H9 (cell line): ENCODE measurements at regions not wholly inside any gene's neighbourhood (a gene's known extent, or its start where the extent isn't known, plus 50 kb on each side); places are given as distances from the start of the nearest gene placed in this dataset.

Source experiments
- DNase-seq: peaks from one replicate; pipeline ENCODE4 v3.0.0-alpha.2; 2017
- H2AFZ ChIP-seq: one replicate; pipeline ENCODE4 v1.6.1; 2013; ENCODE audit warnings: mild to moderate bottlenecking, low read length, control low read depth, moderate library complexity
- H2AK5ac ChIP-seq: 2 replicates; pipeline ENCODE4 v1.6.1; 2013; ENCODE audit warnings: low read length, control low read depth, mixed read lengths; ENCODE audit not compliant: insufficient read length
- H2BK120ac ChIP-seq: one replicate; pipeline ENCODE4 v1.6.1; 2013; ENCODE audit warnings: low read depth, mild to moderate bottlenecking, low read length, control low read depth, inconsistent platforms; ENCODE audit not compliant: poor library complexity, severe bottlenecking
- H2BK12ac ChIP-seq: 2 replicates; pipeline ENCODE4 v1.6.1; 2013; ENCODE audit warnings: low read length, control low read depth, mixed read lengths, low read depth; ENCODE audit not compliant: insufficient read length
- H2BK15ac ChIP-seq: 2 replicates; pipeline ENCODE4 v1.6.1; 2013; ENCODE audit warnings: low read depth, low read length, control low read depth
- H2BK20ac ChIP-seq: one replicate; pipeline ENCODE4 v1.6.1; 2013; ENCODE audit warnings: low read depth, mild to moderate bottlenecking, low read length, control low read depth, inconsistent platforms; ENCODE audit not compliant: poor library complexity, severe bottlenecking
- H2BK5ac ChIP-seq: 2 replicates; pipeline ENCODE4 v1.6.1; 2013; ENCODE audit warnings: low read length, control low read depth, mixed read lengths; ENCODE audit not compliant: insufficient read length
- H3K14ac ChIP-seq: 2 replicates; pipeline ENCODE4 v1.6.1; 2013; ENCODE audit warnings: low read length, control low read depth; ENCODE audit not compliant: insufficient read depth
- H3K18ac ChIP-seq: 2 replicates; pipeline ENCODE4 v1.6.1; 2013; ENCODE audit warnings: low read depth, mild to moderate bottlenecking, mixed read lengths, low read length, control low read depth; ENCODE audit not compliant: insufficient read length
- H3K23ac ChIP-seq: 2 replicates; pipeline ENCODE4 v1.6.1; 2013; ENCODE audit warnings: low read length, control low read depth, mixed read lengths, low read depth; ENCODE audit not compliant: insufficient read length
- H3K23me2 ChIP-seq: 2 replicates; pipeline ENCODE4 v1.6.1; 2013; ENCODE audit warnings: low read depth, mild to moderate bottlenecking, mixed read lengths, low read length, control low read depth; ENCODE audit not compliant: insufficient read length, poor library complexity, severe bottlenecking
- H3K27ac ChIP-seq: 2 replicates; pipeline ENCODE4 v1.5.1; 2013; ENCODE audit warnings: low read length, control low read depth, mixed read lengths, low read depth; ENCODE audit not compliant: insufficient read length
- H3K27me3 ChIP-seq: 2 replicates; pipeline ENCODE4 v1.6.1; 2013; ENCODE audit warnings: low read length, control low read depth, inconsistent platforms; ENCODE audit not compliant: insufficient read depth
- H3K4ac ChIP-seq: 2 replicates; pipeline ENCODE4 v1.6.1; 2013; ENCODE audit warnings: low read depth, mild to moderate bottlenecking, control low read depth, inconsistent platforms, low read length, moderate library complexity
- H3K4me1 ChIP-seq: 2 replicates; pipeline ENCODE4 v1.6.1; 2013; ENCODE audit warnings: low read length, control low read depth, inconsistent platforms; ENCODE audit not compliant: insufficient read depth
- H3K4me2 ChIP-seq: 2 replicates; pipeline ENCODE4 v1.6.1; 2013; ENCODE audit warnings: low read length, control low read depth, mixed read lengths; ENCODE audit not compliant: insufficient read length, insufficient read depth
- H3K56ac ChIP-seq: 2 replicates; pipeline ENCODE4 v1.6.1; 2013; ENCODE audit warnings: low read depth, mild to moderate bottlenecking, mixed read lengths, low read length, control low read depth; ENCODE audit not compliant: insufficient read length
- H3K79me1 ChIP-seq: 2 replicates; pipeline ENCODE4 v1.6.1; 2013; ENCODE audit warnings: low read depth, mild to moderate bottlenecking, moderate library complexity, low read length, control low read depth, inconsistent platforms; ENCODE audit not compliant: insufficient read depth, poor library complexity, severe bottlenecking
- H3K79me2 ChIP-seq: 2 replicates; pipeline ENCODE4 v1.6.1; 2013; ENCODE audit warnings: low read length, control low read depth, inconsistent platforms; ENCODE audit not compliant: insufficient read depth
- H3K9ac ChIP-seq: 2 replicates; pipeline ENCODE4 v1.6.1; 2013; ENCODE audit warnings: low read length, control low read depth, mixed read lengths; ENCODE audit not compliant: insufficient read length; ENCODE audit errors: extremely low read depth
- H3K9me3 ChIP-seq: one replicate; pipeline ENCODE4 v1.6.1; 2013; ENCODE audit warnings: low read depth, low read length, inconsistent platforms; ENCODE audit not compliant: control insufficient read depth
- H3T11ph ChIP-seq: one replicate; pipeline ENCODE4 v1.6.1; 2013; ENCODE audit warnings: mild to moderate bottlenecking, low read length, control low read depth, inconsistent platforms
- H4K20me1 ChIP-seq: one replicate; pipeline ENCODE4 v1.6.1; 2013; ENCODE audit not compliant: control insufficient read depth, insufficient read length, insufficient read depth
- H4K5ac ChIP-seq: 2 replicates; pipeline ENCODE4 v1.6.1; 2013; ENCODE audit warnings: low read depth, mild to moderate bottlenecking, mixed read lengths, low read length, control low read depth; ENCODE audit not compliant: insufficient read length
- H4K8ac ChIP-seq: replicated peaks from 2 replicates; pipeline ENCODE4 v1.6.1; 2013; ENCODE audit warnings: low read length, control low read depth, mixed read lengths, low read depth; ENCODE audit not compliant: insufficient read length
- H4K91ac ChIP-seq: 2 replicates; pipeline ENCODE4 v1.6.1; 2013; ENCODE audit warnings: low read depth, mild to moderate bottlenecking, moderate library complexity, mixed read lengths, low read length, control low read depth; ENCODE audit not compliant: insufficient read length
- H3K27ac Mint-ChIP-seq, 3 experiments: 2 replicates in 2 of 3; 3 replicates in 1 of 3; pipeline ENCODE4 v1.8.0; 2020 to 2021; ENCODE audit warnings: mixed read lengths in 3 of 3, mild to moderate bottlenecking in 1 of 3, moderate library complexity in 1 of 3
- H3K27me3 Mint-ChIP-seq: 2 replicates; pipeline ENCODE4 v1.8.0; 2021; ENCODE audit warnings: low read depth, mild to moderate bottlenecking, moderate library complexity, mixed read lengths
- H3K36me3 Mint-ChIP-seq, 3 experiments: 2 replicates in 2 of 3; 3 replicates in 1 of 3; pipeline ENCODE4 v1.8.0; 2020 to 2021; ENCODE audit warnings: low read depth in 3 of 3, mixed read lengths in 3 of 3; ENCODE audit not compliant: insufficient read depth in 1 of 3
- H3K4me1 Mint-ChIP-seq, 2 experiments: 2 replicates each; pipeline ENCODE4 v1.8.0; 2020; ENCODE audit warnings: mixed read lengths in 2 of 2
- H3K4me3 Mint-ChIP-seq, 2 experiments: 2 replicates in 1 of 2; 3 replicates in 1 of 2; pipeline ENCODE4 v1.8.0; 2020 to 2021; ENCODE audit warnings: mild to moderate bottlenecking in 2 of 2, mixed read lengths in 2 of 2, moderate library complexity in 1 of 2
- H3K9me3 Mint-ChIP-seq, 2 experiments: 2 replicates in 1 of 2; 3 replicates in 1 of 2; pipeline ENCODE4 v1.8.0; 2020; ENCODE audit warnings: mild to moderate bottlenecking in 2 of 2, mixed read lengths in 2 of 2, moderate library complexity in 1 of 2
- CTCF ChIP-seq: fragments of 200-600 bp; sonication (generic); conservative IDR thresholded peaks from 3 replicates; pipeline ENCODE4 v1.8.0; 2021; ENCODE audit warnings: antibody characterized with exemption, mild to moderate bottlenecking
- WGBS: extraction: QIAGEN DNeasy Blood & Tissue Kit; methylation state at CpG from one replicate; pipeline ENCODE4 v1.1.7; 2013; ENCODE audit warnings: missing lambda C conversion rate, low lambda C conversion rate, mixed read lengths; ENCODE audit not compliant: insufficient read length; ENCODE audit errors: extremely low coverage; 5-methylcytosine and 5-hydroxymethylcytosine counted together

- Mint-ChIP-seq H3K4me3 (no peak overlapping the region), H3K4me1 (no peaks in the 10 kb centered on the region), H3K9me3 (peaks cover 35 to 39% of the 10 kb centered on the region in 2 experiments), H3K27ac (no peak overlapping the region), H3K36me3 (peaks cover 11 to 45% (median 12%) of the 10 kb centered on the region in 3 experiments), H3K27me3 (no peaks in the 10 kb centered on the region)
- H3K4ac ChIP-seq, result no peak overlapping the region
- no peak overlapping the region for H3K18ac ChIP-seq
- no peaks in the 10 kb centered on the region for H4K20me1 ChIP-seq
- H3K9me3 ChIP-seq, result no peaks in the 10 kb centered on the region
- H4K91ac ChIP-seq, result no peak overlapping the region
- no peak overlapping the region for H2BK15ac ChIP-seq
- no peak overlapping the region for H4K8ac ChIP-seq
- no peak overlapping the region for H2AFZ ChIP-seq
- H2BK5ac ChIP-seq, result no peak overlapping the region
- H3K4me1 ChIP-seq, result no peaks in the 10 kb centered on the region
- no peak for DNase-seq
- H3K9ac ChIP-seq, result no peak overlapping the region
- no peaks in the 10 kb centered on the region for H3K79me1 ChIP-seq
- no peaks in the 10 kb centered on the region for H3K79me2 ChIP-seq
- H3K27ac ChIP-seq, result no peak overlapping the region
- no peak overlapping the region for H3K23ac ChIP-seq
- no peak overlapping the region for H3K56ac ChIP-seq
- whole genome bisulfite sequencing, result no CpG with 5 or more reads among the region's 1 CpG
- no peaks in the 10 kb centered on the region for H3K27me3 ChIP-seq
- no peak overlapping the region for H2BK20ac ChIP-seq
- H3K4me2 ChIP-seq, result no peak overlapping the region
- no peaks in the 10 kb centered on the region for H3K23me2 ChIP-seq
- no peak overlapping the region for H2BK120ac ChIP-seq
- no peak overlapping the region for H2AK5ac ChIP-seq
- H3K14ac ChIP-seq, result no peak overlapping the region
- no peak for TF ChIP-seq CTCF
- no peak overlapping the region for H3T11ph ChIP-seq
- no peak overlapping the region for H4K5ac ChIP-seq
- H2BK12ac ChIP-seq, result no peak overlapping the region
These were observed 159.6 kb downstream of the ARL4A start for GRCh38 chr7:12847001-12847400.
